HG02938 (cell line): ENCODE measurements at regions not wholly inside any gene's neighbourhood (a gene's known extent, or its start where the extent isn't known, plus 50 kb on each side); places are given as distances from the start of the nearest gene placed in this dataset.
A peak's percentile ranks its signal among the peaks of the same experiment; 100 is the strongest.
"Not testable (repeated sequence)": the region's sequence is repeated elsewhere in the genome, so short reads cannot be mapped to it uniquely, and the experiment has no call there.

Experiments
- ATAC-seq: cut with Tn5 transposase; IDR thresholded peaks from one replicate; pipeline ENCODE4 v1.9.1; 2021; ENCODE audit warnings: mild to moderate bottlenecking, moderate library complexity; ENCODE audit not compliant: unreplicated experiment

- no peak for ATAC-seq
Measured at GRCh38 chrY:7730664-7731063, 819.1 kb upstream of the AMELY start.

DNA sequence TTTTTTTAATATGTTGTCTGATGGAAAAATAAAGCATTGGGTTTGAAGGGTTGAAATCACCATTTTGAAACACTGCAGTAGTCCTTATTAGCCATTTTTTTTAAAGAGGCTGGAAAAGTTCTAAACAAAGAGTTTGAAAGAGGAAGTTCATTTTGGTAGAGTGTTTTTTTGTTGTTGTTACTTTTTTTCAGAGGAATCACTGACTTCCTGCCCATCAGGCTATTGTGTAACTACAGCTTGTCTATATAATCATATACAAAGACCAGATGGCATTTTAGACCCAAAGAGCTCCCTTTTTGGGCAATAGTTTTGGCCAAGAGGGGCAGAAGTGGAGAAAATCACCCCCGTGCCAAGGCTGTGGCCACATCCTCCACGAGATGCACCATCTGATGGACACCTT lies 818.5 kb upstream of the AMELY start:
- ATAC-seq, result no peak

- ATAC-seq, result no peak
Measured at GRCh38 chrY:7729318-7730011, 817.9 kb upstream of the AMELY start.

GRCh38 chrY:7728935-7729317 lies 817.4 kb upstream of the AMELY start:
- no peak for ATAC-seq

DNA sequence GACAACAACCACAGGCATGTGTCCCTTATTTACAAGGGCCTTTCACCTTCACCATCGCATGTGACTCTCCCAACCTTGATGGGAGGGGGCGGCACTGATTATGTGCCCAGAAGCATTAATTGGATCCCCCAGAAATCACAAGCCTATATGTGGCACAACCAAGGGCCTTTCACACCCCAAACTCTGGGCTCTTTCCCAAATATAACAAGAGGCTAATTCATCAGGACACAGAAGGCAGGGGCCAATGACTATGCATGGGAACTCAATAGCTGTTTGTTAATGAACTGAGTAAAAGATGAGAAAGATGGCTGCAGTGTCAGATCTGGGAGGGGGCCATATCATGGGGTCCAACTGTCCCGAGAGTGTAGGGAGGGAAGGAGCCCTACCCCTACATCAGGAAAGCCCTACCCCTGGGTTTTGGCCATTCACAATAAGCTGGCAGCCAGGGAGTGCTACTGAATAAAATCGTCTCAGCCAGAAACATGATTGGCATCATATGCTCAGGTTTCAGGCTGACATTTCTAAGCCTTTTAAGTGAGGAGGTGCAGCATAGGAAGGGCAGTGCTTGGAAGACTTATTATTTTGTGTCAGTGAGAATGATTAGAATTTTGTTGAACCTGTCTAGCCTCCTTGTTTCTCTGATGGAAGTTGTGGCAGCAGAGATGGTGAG lies 814.4 kb upstream of the AMELY start:
- no peak for ATAC-seq

- peak; percentile 84 for ATAC-seq
Measured at GRCh38 chrY:7723991-7724632, 812.6 kb upstream of the AMELY start.

GRCh38 chrY:7723127-7723526 lies 811.6 kb upstream of the AMELY start:
- ATAC-seq, result no peak

GRCh38 chrY:7722566-7722965 lies 811.0 kb upstream of the AMELY start:
- no peak for ATAC-seq

DNA sequence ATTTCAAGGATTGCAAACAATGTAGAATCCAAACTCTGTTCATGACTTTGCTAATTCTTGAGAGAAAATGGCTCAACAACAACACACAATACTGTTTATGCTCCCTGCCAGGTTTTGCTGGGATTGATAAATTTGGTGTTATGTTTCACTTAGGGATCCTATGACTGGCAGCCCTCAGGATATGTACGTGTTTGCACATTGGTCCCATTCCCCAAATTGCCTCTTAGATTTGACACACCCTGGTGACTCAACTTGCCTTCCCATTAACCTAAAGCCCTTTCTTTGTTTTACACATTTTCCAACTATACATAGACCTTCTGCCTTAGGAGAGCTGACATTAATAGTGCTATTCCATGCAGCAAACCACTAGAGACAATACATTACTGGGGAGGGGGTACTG lies 809.4 kb upstream of the AMELY start:
- ATAC-seq, result no peak

GRCh38 chrY:7719271-7719670 lies 807.7 kb upstream of the AMELY start:
- no peak for ATAC-seq

DNA sequence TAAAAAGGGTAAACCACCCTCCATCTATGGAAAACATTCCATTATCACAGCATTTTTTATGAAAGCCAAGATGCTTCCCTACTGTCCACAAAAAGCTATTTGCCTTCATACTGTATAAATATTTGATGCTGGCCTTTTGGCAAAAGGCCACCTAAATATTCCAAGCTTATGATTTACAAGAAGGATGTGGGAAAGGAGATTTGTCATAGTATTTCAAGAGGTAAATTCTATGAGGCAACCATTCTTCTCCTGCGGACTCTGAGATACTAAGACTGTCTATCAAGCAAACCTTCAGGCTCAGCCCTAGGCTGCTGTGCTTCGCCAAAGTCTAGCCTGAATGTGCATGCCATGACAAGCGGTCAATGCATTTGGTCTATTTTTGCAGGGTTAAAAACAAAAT lies 807.1 kb upstream of the AMELY start:
- ATAC-seq, result no peak

- no peak for ATAC-seq
Measured at GRCh38 chrY:7718126-7718525, 806.6 kb upstream of the AMELY start.

DNA sequence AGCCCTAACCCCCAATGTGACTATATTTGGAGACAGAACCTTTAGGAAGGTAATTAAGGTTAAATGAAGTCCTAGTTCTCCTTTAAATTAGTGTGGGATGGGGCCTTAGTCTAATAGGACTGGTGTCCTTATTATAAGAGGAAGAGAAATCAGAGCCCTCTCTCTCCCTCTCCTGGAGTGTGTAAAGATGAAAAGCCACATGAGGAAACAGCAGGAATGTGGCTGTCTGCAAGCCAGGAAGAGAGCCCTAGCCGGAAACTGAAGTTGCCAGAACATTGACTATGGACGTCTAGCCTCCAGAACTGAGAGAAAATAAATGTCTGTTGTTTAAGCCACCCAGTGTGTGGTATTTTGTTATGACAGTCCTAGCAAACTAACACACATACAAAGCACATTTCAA lies 802.9 kb upstream of the AMELY start:
- ATAC-seq, result no peak

DNA sequence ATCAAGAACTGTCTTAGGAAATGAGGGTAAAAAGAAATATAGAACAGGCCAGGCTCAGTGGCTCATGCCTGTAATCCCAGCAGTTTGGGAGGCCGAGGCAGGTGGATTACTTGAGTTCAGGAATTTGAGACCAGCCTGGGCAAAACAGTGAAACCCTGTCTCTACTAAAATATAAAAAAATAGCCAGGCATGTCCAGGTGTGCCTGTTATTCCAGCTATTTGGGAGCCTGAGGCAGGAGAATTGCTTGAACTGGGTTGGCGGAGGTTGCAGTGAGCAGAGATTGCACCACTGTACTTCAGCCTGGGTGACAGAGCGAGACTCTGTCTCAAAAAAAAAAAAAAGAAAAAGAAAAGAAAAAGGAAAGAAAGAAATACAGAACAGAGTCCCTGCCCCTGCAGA lies 802.2 kb upstream of the AMELY start:
- not testable (repeated sequence) for ATAC-seq

GRCh38 chrY:7712289-7712688 lies 800.7 kb upstream of the AMELY start:
- no peak for ATAC-seq

- no peak for ATAC-seq
Measured at GRCh38 chrY:7703578-7704140, 792.1 kb upstream of the AMELY start.

- no peak for ATAC-seq
Measured at GRCh38 chrY:7702481-7702880, 790.9 kb upstream of the AMELY start.

DNA sequence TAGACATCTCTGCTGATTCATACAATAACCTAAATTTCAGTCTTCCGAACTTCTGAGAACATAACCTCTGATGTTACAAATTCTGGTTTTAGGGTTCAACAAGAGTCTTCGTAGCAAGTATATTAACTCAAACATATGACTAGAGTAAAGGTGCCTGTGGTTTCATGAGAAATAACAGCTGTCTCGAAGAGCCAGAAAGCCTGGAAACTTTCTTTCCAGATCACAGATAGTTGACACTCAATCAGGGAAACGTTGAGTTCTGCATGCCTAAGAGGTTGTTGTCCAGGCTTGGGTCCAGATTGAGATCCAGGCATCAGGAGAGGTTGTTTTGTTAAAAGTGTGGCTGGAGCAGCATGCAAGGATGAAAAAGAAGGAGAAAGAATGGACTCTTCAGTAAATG lies 790.1 kb upstream of the AMELY start:
- ATAC-seq, result no peak

DNA sequence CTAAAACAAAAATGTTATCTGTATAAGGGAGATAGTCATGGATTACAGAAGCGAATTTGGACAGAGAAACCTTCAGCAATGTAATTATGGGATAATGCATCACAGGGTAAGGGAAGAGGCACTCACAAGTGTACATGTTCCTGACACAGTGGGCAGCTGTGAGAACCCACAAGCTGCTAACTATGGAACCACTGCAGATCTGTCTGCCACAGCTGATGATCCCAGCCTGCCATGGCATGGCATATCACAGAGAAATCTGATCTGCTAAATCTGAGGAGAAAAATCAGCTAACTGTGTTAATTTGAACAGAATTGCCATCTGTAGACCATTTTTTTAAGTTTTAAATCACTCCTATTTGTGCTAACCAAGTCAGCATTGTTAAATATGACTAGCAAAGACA lies 786.0 kb upstream of the AMELY start:
- ATAC-seq, result no peak

DNA sequence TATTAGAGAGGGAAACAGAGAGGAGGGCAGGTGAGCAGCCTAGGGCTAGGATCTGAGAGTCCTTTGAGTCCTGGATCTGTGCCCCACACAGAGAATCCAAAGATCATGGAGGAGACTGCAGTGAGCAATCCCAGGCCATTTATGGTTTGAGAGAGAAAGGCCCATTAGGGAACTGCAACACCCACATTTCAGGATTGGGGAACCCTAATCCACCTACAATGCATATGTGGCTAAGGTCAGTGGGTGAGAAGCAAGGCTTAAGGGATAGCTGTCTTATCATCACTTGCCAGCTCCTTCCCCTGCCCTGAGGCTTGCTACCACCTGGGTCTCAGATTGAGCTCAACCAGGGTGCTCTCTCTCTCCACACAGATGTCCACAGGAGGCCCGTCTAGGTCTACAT lies 781.1 kb upstream of the AMELY start:
- ATAC-seq, result no peak

GRCh38 chrY:7687086-7687485 lies 775.5 kb upstream of the AMELY start:
- no peak for ATAC-seq

GRCh38 chrY:7684546-7684945 lies 773.0 kb upstream of the AMELY start:
- no peak for ATAC-seq
